ENCODE measurements at regions not wholly inside any gene's neighbourhood (a gene's known extent, or its start where the extent isn't known, plus 50 kb on each side); places are given as distances from the start of the nearest gene placed in this dataset.

GRCh38 chr1:234972411-234973191, 156.0 kb downstream of the TOMM20 start:
- no peak for DNase-seq

- no peak for DNase-seq
Measured at GRCh38 chr1:234971586-234972297, 156.9 kb downstream of the TOMM20 start.

- peak in 1 of 2 experiments; percentile 69 for DNase-seq
Measured at GRCh38 chr1:234970731-234971476, 157.7 kb downstream of the TOMM20 start.

- DNase-seq, result no peak
Measured at GRCh38 chr1:234970401-234970730, 158.3 kb downstream of the TOMM20 start.

- peak; percentile 34 to 62 for DNase-seq
Measured at GRCh38 chr1:234969581-234970400, 158.8 kb downstream of the TOMM20 start.

GRCh38 chr1:234969011-234969441, 159.6 kb downstream of the TOMM20 start:
- DNase-seq, result peak in 1 of 2 experiments; percentile 31

GRCh38 chr1:234968451-234968850, 160.2 kb downstream of the TOMM20 start:
- no peak for DNase-seq

- no peak for DNase-seq
Measured at GRCh38 chr1:234967121-234967520, 161.5 kb downstream of the TOMM20 start.

- DNase-seq, result no peak
Measured at GRCh38 chr1:234965111-234965510, 163.5 kb downstream of the TOMM20 start.

GRCh38 chr1:234963904-234964702, 164.5 kb downstream of the TOMM20 start:
- no peak for DNase-seq

GRCh38 chr1:234963180-234963903, 165.3 kb downstream of the TOMM20 start:
- no peak for DNase-seq

GRCh38 chr1:234962340-234962989, 166.2 kb downstream of the TOMM20 start:
- DNase-seq, result no peak

- no peak for DNase-seq
Measured at GRCh38 chr1:234961456-234962339, 166.9 kb downstream of the TOMM20 start.

- no peak for DNase-seq
Measured at GRCh38 chr1:234960722-234961455, 167.7 kb downstream of the TOMM20 start.

GRCh38 chr1:234958706-234959657, 169.7 kb downstream of the TOMM20 start:
- no peak for DNase-seq

GRCh38 chr1:234958066-234958705, 170.5 kb downstream of the TOMM20 start:
- no peak for DNase-seq
